Left colon (tissue), 2 donors: ENCODE measurements at regions not wholly inside any gene's neighbourhood (a gene's known extent, or its start where the extent isn't known, plus 50 kb on each side); places are given as distances from the start of the nearest gene placed in this dataset.

Experiments
- ATAC-seq: fragments of 200-7000 bp; cut with Tn5 transposase; one replicate; pipeline ENCODE4 v1.9.1; 2020; ENCODE audit warnings: mild to moderate bottlenecking, moderate library complexity
- DNase-seq, 2 donors: peaks; one replicate each; pipeline ENCODE4 v3.0.0-alpha.2; 2020
- intact Hi-C, 2 donors: fragments of 100-400 bp; cut with DNase I in 1 of 2; cut with micrococcal nuclease in 1 of 2; formaldehyde crosslinking; loops; one replicate each; pipeline versions ENCODE4 v1.11.2 to v1.14.0; 2022; cut with DNase I, micrococcal nuclease
- donor health status: DM: no; HTN: no; CAD: no.
- donor health status: DM: yes; HTN: yes; CAD: no.

GRCh38 chr16:5455110-5455509 is 357.5 kb upstream of the EEF2KMT start:
- intact Hi-C loops: no loop called here
- ATAC-seq (peak; percentile 94), DNase-seq (peak in 1 of 2 donors; percentile 40)

DNA sequence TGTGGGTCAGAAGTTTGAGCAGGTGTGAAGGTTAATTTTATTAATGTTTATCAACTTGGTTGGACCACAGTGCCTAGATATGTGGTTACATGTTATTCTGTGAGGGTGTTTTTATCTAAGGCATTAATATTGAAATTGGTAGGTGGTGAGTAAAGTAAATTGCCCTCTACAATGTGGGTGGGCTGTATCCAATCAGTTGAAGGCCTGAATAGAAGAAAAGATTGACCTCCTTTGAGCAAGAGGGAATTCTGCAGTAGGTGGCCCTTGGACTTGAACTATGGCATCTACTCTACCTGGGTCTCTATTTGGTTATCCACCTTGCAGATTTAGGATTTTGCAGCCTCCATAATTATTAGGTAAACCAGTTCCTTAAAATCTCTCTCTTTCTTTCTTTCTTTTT is 356.8 kb upstream of the EEF2KMT start:
- no peak for DNase-seq
- no peak for ATAC-seq
- intact Hi-C loops: no loop called here

- DNase-seq (no peak), ATAC-seq (no peak)
- intact Hi-C loops: no loop called here
Measured at GRCh38 chr16:5451641-5452040, 354.0 kb upstream of the EEF2KMT start.

- ATAC-seq (no peak), DNase-seq (no peak)
- intact Hi-C loops: no loop called here
Measured at GRCh38 chr16:5450409-5451104, 353.0 kb upstream of the EEF2KMT start.

GRCh38 chr16:5449901-5450300 is 352.3 kb upstream of the EEF2KMT start:
- DNase-seq (no peak), ATAC-seq (peak; percentile 93)
- intact Hi-C loops: no loop called here

DNA sequence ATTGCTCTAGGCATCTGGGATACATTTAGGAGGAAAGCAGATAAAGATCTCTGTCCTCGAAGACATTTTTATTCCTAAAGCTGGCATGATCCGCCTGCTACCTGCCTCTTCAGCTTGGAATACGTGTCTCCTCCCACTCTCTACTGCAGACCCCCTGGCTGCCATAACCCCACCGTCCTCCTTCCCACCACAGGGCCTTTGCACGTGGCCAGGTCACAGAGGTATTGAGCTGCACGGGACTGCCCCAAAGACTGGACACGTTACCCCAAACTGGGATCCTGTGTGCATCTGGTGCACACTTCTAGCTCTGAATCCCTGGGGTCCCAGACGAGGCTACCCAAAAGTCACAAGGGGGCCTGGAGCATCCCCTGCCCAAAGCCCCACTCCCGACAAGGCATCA is 351.2 kb upstream of the EEF2KMT start:
- intact Hi-C loops: no loop called here
- no peak for DNase-seq
- no peak for ATAC-seq

DNA sequence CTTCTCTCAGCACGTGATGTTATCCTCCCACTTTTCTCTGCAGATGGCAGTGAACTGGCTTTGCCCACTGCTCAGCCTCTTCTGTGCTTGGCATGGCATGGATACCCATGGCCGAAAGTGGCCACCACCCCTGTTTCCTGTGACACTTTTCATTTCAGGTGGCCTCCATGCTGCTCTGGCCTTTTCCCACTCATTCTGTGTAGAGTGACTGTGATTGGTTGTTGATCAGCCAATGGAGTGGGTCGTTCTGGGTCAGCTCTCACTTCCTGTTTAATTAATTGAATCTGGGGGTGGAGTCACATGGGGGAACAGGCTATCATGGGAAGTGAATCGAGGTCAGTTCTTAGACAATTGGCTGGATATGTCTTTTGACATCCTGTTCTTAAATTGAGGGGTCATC is 350.1 kb upstream of the EEF2KMT start:
- DNase-seq (no peak), ATAC-seq (no peak)
- intact Hi-C loops: no loop called here

DNA sequence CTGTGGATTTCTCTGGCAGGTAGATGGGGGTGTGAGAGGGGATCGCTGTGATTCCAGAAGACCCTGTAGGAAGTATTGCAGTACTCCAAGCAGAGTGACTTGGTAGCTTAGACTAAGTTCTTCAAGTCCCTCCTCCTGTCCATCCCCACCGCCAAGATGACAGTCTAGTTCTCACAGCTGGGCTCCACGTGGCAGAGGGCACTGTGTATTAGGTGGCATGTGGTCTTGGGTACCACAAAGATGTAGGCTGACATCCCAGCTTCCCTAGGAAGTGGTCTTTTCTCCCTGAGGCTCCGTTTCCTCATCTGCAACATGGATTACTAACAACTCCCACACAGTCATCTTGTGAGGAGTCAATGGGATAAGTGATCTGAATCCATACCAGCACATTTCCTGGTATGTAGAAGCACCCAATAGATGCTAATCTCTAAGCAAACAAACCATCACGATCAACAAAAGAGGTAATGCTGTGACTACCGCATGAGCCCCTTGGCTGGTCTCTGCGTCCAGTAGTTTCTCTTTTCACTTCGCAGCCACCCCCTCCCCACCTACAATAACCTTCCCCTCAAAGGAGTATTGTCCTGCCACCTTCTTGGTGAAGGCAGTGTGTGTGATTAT is 349.1 kb upstream of the EEF2KMT start:
- ATAC-seq (no peak), DNase-seq (no peak)
- intact Hi-C loops: no loop called here

DNA sequence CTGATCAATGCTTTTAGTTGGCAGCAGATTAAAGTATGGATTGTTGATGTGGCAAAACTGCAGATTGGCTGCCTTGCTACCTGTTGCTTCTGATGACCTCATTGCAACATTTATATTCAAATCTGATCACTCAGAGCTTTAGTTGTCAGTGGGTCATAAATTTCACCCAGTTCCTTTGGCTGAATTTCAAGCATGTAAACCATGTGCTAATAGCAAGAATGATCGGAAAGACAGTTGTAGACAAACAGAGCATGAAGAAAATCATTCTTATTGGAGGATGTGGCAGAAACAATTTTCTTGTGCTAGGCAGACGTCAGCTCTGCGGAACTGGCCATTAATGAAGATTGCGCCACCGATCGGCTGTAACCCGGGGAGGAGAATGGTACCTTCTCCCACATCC is 346.6 kb upstream of the EEF2KMT start:
- intact Hi-C loops: no loop called here
- DNase-seq (no peak), ATAC-seq (no peak)

GRCh38 chr16:5442986-5443385 is 345.4 kb upstream of the EEF2KMT start:
- ATAC-seq (no peak), DNase-seq (no peak)
- intact Hi-C loops: no loop called here

DNA sequence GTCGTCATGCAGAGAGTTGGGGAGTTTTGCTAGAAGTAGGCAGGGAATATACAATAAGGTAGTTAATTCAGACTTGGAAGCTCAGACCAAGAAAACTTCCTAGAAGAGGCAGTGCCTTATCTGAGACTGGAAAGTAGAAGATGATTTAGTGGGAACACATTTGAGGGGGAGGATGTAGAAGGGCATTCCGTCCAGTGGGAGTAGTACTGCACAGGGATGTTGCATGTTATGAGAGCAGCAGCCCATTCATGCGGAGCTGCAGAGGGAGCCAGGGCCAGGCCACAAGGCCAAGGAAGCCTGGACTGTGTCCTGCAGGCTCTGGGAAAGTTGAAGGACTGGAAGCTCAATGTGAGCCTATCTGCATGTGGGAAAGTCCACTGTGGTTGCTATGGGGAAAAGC is 344.5 kb upstream of the EEF2KMT start:
- DNase-seq (no peak), ATAC-seq (no peak)
- intact Hi-C loops: no loop called here

DNA sequence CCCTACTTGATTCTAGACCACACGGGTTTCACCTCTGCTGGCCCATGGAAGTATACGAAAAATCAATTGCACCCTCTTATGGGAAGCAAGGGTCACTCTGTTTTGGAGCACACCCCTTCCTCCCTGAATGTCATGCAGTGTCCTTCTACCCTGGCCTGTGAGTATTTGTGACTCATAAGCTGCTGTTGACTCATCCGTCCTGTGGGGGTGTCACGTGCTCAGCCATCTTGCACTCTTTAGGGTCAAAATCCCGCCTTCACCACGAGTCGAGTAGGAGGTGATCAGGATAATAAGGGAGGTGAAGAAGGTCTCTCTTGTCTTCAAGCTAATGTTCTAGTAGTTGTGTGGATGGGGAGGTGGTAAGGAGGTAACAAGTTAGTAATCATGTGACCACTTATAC is 341.0 kb upstream of the EEF2KMT start:
- ATAC-seq: no peak
- intact Hi-C loops: no loop called here
- DNase-seq: no peak

GRCh38 chr16:5433587-5433986 is 336.0 kb upstream of the EEF2KMT start:
- DNase-seq (no peak), ATAC-seq (no peak)
- intact Hi-C loops: no loop called here

DNA sequence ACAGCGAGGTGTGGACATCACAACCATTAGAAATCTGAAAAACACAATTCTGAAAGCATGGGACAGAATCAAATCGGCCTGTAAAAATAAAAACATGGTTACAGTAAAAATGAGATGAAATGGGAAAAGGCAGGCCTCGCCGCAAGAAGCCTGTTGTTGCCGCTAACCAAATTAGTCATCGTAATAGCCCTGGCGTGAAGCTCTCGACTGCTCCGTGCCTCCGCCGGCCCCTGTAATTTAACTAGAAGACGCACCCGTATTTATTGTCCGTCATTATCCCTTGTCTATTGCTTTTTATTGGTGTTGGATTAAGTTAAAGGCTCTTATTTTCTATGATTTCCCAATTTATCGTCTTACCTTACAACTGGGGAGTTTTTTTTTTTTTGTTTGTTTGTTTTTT is 334.6 kb upstream of the EEF2KMT start:
- DNase-seq (no peak), ATAC-seq (no peak)
- intact Hi-C loops: no loop called here

DNA sequence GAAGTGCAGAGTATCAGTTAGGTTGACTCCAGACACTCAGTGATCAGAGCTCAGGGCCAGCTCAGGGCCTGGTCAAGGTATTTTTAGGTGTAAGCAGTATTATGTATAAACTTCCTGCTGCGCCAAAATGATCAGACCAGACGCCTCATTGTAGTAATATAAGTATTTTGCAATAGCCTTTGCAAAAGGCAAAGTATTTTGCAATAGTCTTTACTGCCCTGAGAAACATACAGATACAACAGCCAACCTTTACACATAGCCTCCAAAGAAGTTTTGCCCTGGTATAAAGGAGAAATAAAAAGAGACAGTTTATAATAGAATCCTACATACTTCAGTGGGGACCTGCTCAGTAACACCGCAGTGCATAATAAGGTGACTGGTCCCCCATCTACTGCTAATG is 333.0 kb upstream of the EEF2KMT start:
- intact Hi-C loops: no loop called here
- no peak for DNase-seq

GRCh38 chr16:5428932-5429331 is 331.3 kb upstream of the EEF2KMT start:
- intact Hi-C loops: no loop called here
- DNase-seq: peak in 1 of 2 donors; percentile 42
- ATAC-seq: peak; percentile 88

More for the DNA sequence above, 333.0 kb upstream of the EEF2KMT start:
- ATAC-seq: peak; percentile 18

GRCh38 chr16:5427571-5427970 is 330.0 kb upstream of the EEF2KMT start:
- no peak for ATAC-seq
- intact Hi-C loops: no loop called here

GRCh38 chr16:5422643-5423496 is 325.3 kb upstream of the EEF2KMT start:
- ATAC-seq (no peak), DNase-seq (no peak)
- intact Hi-C loops: no loop called here

More at GRCh38 chr16:5427571-5427970, 330.0 kb upstream of the EEF2KMT start:
- DNase-seq: no peak

DNA sequence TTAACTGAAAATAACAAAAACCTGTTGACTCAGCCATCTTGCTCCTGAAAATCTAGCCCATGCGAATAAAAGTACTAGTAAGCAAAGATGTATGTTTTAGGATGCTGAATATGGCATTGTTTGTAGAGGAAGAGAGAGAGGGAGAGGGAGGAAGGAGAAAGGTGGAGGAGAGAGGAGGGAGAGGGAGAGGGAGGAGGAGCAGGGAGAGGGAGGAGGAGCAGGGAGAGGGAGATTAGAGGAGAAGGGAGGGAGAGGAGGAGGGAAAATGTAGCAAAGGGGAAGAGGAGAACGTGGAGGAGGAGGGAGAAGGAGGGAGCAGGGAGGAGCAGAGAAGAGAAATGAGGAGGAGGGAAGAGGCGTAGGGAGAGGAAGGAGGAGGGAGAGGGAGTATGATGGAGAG is 324.5 kb upstream of the EEF2KMT start:
- intact Hi-C loops: no loop called here
- ATAC-seq (no peak), DNase-seq (no peak)

DNA sequence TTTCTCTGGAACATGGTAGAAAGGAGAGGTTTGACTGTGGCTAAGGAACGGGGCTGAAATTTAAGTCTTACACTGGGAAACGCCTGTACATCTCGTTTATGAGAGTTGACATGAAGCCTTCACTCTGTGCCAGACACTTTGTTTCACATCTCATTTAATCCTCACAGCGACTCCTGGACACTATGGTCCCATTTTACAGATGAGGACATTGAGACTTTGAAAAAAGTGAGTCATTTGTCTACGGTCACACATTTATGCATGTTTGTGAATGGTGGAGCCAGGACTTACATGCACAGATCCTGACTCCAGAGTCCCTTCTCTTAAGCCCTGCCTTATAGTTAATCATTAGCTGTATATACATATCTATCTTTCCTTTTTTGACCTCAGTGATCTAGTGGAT is 318.4 kb upstream of the EEF2KMT start:
- ATAC-seq (no peak), DNase-seq (no peak)
- intact Hi-C loops: no loop called here
